ENCODE measurements at regions not wholly inside any gene's neighbourhood (a gene's known extent, or its start where the extent isn't known, plus 50 kb on each side); places are given as distances from the start of the nearest gene placed in this dataset.
"Not testable (repeated sequence)": the region's sequence is repeated elsewhere in the genome, so short reads cannot be mapped to it uniquely, and the experiment has no call there.

- no peaks in the 10 kb centered on the region for H3K27me3 ChIP-seq (replicated peaks)
- no peak for DNase-seq
- H3K4me3 ChIP-seq (ENCODE audit: low read depth, low read length) = no peak overlapping the region
- in situ Hi-C loops (cut with HindIII; ENCODE audit: low pct_ligation_motif_present, low sequenced_read_pairs) = no loop called here
- H3K36me3 ChIP-seq (replicated peaks) = no peaks in the 10 kb centered on the region
- no peak for TF ChIP-seq CTCF (IDR thresholded peaks at IDR 0.05; ENCODE audit: low read depth, low read length, missing control alignments)
- no peak overlapping the region for H3K27ac ChIP-seq
Measured at GRCh38 chr12:113537046-113537750, 65.5 kb upstream of the LHX5 start.

- no peak for DNase-seq
- H3K27ac ChIP-seq = no peak overlapping the region
- no peaks in the 10 kb centered on the region for H3K27me3 ChIP-seq (replicated peaks)
- in situ Hi-C loops (cut with HindIII; ENCODE audit: low pct_ligation_motif_present, low sequenced_read_pairs) = no loop called here
- no peak overlapping the region for H3K4me3 ChIP-seq (ENCODE audit: low read depth, low read length)
- H3K36me3 ChIP-seq (replicated peaks) = no peaks in the 10 kb centered on the region
- TF ChIP-seq CTCF (IDR thresholded peaks at IDR 0.05; ENCODE audit: low read depth, low read length, missing control alignments) = no peak
Measured at GRCh38 chr12:113535100-113535499, 63.4 kb upstream of the LHX5 start.

- no peak for DNase-seq
- no peak for TF ChIP-seq CTCF (IDR thresholded peaks at IDR 0.05; ENCODE audit: low read depth, low read length, missing control alignments)
- no peaks in the 10 kb centered on the region for H3K27me3 ChIP-seq (replicated peaks)
- no peaks in the 10 kb centered on the region for H3K36me3 ChIP-seq (replicated peaks)
- H3K27ac ChIP-seq = no peak overlapping the region
- no peak overlapping the region for H3K4me3 ChIP-seq (ENCODE audit: low read depth, low read length)
- in situ Hi-C loops (cut with HindIII; ENCODE audit: low pct_ligation_motif_present, low sequenced_read_pairs) = no loop called here
Measured at GRCh38 chr12:113534555-113534954, 62.9 kb upstream of the LHX5 start.

GRCh38 chr12:113533842-113534375 is 62.2 kb upstream of the LHX5 start:
- TF ChIP-seq CTCF (IDR thresholded peaks at IDR 0.05; ENCODE audit: low read depth, low read length, missing control alignments) = no peak
- no peaks in the 10 kb centered on the region for H3K27me3 ChIP-seq (replicated peaks)
- H3K27ac ChIP-seq = no peak overlapping the region
- H3K4me3 ChIP-seq (ENCODE audit: low read depth, low read length) = no peak overlapping the region
- DNase-seq = no peak
- no peaks in the 10 kb centered on the region for H3K36me3 ChIP-seq (replicated peaks)
- in situ Hi-C loops (cut with HindIII; ENCODE audit: low pct_ligation_motif_present, low sequenced_read_pairs) = no loop called here

GRCh38 chr12:113532292-113532691 is 60.6 kb upstream of the LHX5 start:
- Histone ChIP-seq H3K27me3 (replicated peaks) (no peaks in the 10 kb centered on the region), H3K36me3 (replicated peaks) (no peaks in the 10 kb centered on the region), H3K27ac (no peak overlapping the region), H3K4me3 (ENCODE audit: low read depth, low read length) (no peak overlapping the region)
- in situ Hi-C loops (cut with HindIII; ENCODE audit: low pct_ligation_motif_present, low sequenced_read_pairs) = no loop called here
- DNase-seq = no peak
- TF ChIP-seq CTCF (IDR thresholded peaks at IDR 0.05; ENCODE audit: low read depth, low read length, missing control alignments) = no peak

GRCh38 chr12:113531073-113531472 is 59.4 kb upstream of the LHX5 start:
- H3K36me3 ChIP-seq (replicated peaks); H3K27me3 ChIP-seq (replicated peaks); H3K27ac ChIP-seq; in situ Hi-C loops (cut with HindIII; ENCODE audit: low pct_ligation_motif_present, low sequenced_read_pairs); H3K4me3 ChIP-seq (ENCODE audit: low read depth, low read length); DNase-seq: not testable (repeated sequence)

Data from brain microvascular endothelial cell (primary cell).